B cell (primary cell): ENCODE measurements at regions not wholly inside any gene's neighbourhood (a gene's known extent, or its start where the extent isn't known, plus 50 kb on each side); places are given as distances from the start of the nearest gene placed in this dataset.

ENCODE experiments used
- EZH2 ChIP-seq: IDR thresholded peaks from 2 replicates; pipeline ENCODE4 v1.6.1; 2012; ENCODE audit warnings: borderline replicate concordance, low read depth, mild to moderate bottlenecking, moderate library complexity, low read length; ENCODE audit not compliant: insufficient read depth, poor library complexity, severe bottlenecking
- TF ChIP-seq, protein P1 (sequence below): fragments of 200-600 bp; IDR thresholded peaks from one replicate; pipeline ENCODE4 v1.8.0; 2022; ENCODE audit warnings: antibody characterized with exemption, mild to moderate bottlenecking

DNA sequence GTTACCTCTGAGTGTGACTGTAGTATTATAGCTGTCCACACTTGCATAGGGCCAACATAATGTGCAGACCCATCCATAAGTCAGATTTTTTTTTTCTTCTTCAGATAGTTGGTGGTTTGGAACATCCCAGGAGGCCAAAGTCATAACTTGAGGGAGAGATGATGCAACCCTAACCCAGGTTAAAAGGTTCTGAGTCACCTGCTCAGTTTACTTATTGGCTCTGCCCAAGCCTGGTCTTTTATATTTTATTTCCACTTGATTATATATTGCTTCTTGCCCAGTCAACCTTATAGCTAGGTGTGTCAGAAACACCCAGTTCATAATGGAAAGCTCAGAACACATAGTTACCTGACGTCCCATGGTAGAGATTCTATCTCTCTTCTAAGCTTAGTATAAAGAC lies 113.1 kb upstream of the PCSK1 start:
- TF ChIP-seq, protein P1, sequence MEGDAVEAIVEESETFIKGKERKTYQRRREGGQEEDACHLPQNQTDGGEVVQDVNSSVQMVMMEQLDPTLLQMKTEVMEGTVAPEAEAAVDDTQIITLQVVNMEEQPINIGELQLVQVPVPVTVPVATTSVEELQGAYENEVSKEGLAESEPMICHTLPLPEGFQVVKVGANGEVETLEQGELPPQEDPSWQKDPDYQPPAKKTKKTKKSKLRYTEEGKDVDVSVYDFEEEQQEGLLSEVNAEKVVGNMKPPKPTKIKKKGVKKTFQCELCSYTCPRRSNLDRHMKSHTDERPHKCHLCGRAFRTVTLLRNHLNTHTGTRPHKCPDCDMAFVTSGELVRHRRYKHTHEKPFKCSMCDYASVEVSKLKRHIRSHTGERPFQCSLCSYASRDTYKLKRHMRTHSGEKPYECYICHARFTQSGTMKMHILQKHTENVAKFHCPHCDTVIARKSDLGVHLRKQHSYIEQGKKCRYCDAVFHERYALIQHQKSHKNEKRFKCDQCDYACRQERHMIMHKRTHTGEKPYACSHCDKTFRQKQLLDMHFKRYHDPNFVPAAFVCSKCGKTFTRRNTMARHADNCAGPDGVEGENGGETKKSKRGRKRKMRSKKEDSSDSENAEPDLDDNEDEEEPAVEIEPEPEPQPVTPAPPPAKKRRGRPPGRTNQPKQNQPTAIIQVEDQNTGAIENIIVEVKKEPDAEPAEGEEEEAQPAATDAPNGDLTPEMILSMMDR: no peak
- no peak for TF ChIP-seq EZH2
